Immature natural killer cell (primary cell): ENCODE measurements at regions not wholly inside any gene's neighbourhood (a gene's known extent, or its start where the extent isn't known, plus 50 kb on each side); places are given as distances from the start of the nearest gene placed in this dataset.
A peak's percentile ranks its signal among the peaks of the same experiment; 100 is the strongest.
"Not testable (repeated sequence)": the region's sequence is repeated elsewhere in the genome, so short reads cannot be mapped to it uniquely, and the experiment has no call there.

Experiments
- DNase-seq, 3 donors: peaks; one replicate each; pipeline ENCODE4 v3.0.0; 2022; ENCODE audit warnings: mixed read lengths in 1 of 3
- H3K27ac Mint-ChIP-seq, 6 donors: one replicate each; pipeline ENCODE4 v1.8.0; 2020; ENCODE audit warnings: mixed read lengths in 6 of 6, mild to moderate bottlenecking in 5 of 6, inconsistent platforms in 4 of 6, moderate library complexity in 3 of 6
- H3K27me3 Mint-ChIP-seq, 3 donors: one replicate each; pipeline ENCODE4 v1.8.0; 2020 to 2021; ENCODE audit warnings: low read depth in 3 of 3, mild to moderate bottlenecking in 3 of 3, mixed read lengths in 3 of 3, moderate library complexity in 3 of 3, inconsistent platforms in 1 of 3
- H3K36me3 Mint-ChIP-seq, 3 donors: one replicate each; pipeline ENCODE4 v1.8.0; 2020; ENCODE audit warnings: mixed read lengths in 3 of 3, inconsistent platforms in 2 of 3, mild to moderate bottlenecking in 2 of 3
- H3K4me1 Mint-ChIP-seq, 2 donors: one replicate each; pipeline ENCODE4 v1.8.0; 2020; ENCODE audit warnings: inconsistent platforms in 2 of 2, mild to moderate bottlenecking in 2 of 2, mixed read lengths in 2 of 2, moderate library complexity in 1 of 2
- H3K4me3 Mint-ChIP-seq, 5 donors: one replicate each; pipeline ENCODE4 v1.8.0; 2020; ENCODE audit warnings: mild to moderate bottlenecking in 5 of 5, mixed read lengths in 5 of 5, inconsistent platforms in 3 of 5, moderate library complexity in 3 of 5
- H3K9me3 Mint-ChIP-seq, 6 donors: one replicate each; pipeline ENCODE4 v1.8.0; 2020; ENCODE audit warnings: mild to moderate bottlenecking in 6 of 6, mixed read lengths in 6 of 6, inconsistent platforms in 4 of 6, moderate library complexity in 3 of 6

GRCh38 chr10:4434516-4435071 is 391.4 kb upstream of the AKR1E2 start:
- Mint-ChIP-seq H3K27ac (no peak overlapping the region), H3K9me3 (no peaks in the 10 kb centered on the region), H3K4me1 (no peaks in the 10 kb centered on the region), H3K4me3 (no peak overlapping the region), H3K36me3 (no peaks in the 10 kb centered on the region), H3K27me3 (peaks cover 0 to 2% (median 2%) of the 10 kb centered on the region in 3 donors)
- no peak for DNase-seq

GRCh38 chr10:4434105-4434504 is 391.9 kb upstream of the AKR1E2 start:
- peaks cover 0 to 2% (median 2%) of the 10 kb centered on the region in 3 donors for H3K27me3 Mint-ChIP-seq
- DNase-seq = no peak
- no peaks in the 10 kb centered on the region for H3K36me3 Mint-ChIP-seq
- H3K27ac Mint-ChIP-seq = no peak overlapping the region
- no peak overlapping the region for H3K4me3 Mint-ChIP-seq
- no peaks in the 10 kb centered on the region for H3K4me1 Mint-ChIP-seq
- no peaks in the 10 kb centered on the region for H3K9me3 Mint-ChIP-seq

- Mint-ChIP-seq H3K4me1 (no peaks in the 10 kb centered on the region), H3K27me3 (peaks cover 2% of the 10 kb centered on the region in 3 donors), H3K27ac (no peak overlapping the region)
Observed at GRCh38 chr10:4431114-4431863, 394.7 kb upstream of the AKR1E2 start.

GRCh38 chr10:4429571-4429970 is 396.4 kb upstream of the AKR1E2 start:
- DNase-seq = no peak
- Mint-ChIP-seq H3K4me3 (no peak overlapping the region), H3K4me1 (no peaks in the 10 kb centered on the region), H3K27me3 (peaks cover 0 to 2% (median 2%) of the 10 kb centered on the region in 3 donors), H3K27ac (no peak overlapping the region), H3K36me3 (no peaks in the 10 kb centered on the region), H3K9me3 (peaks cover 0 to 2% (median 0%) of the 10 kb centered on the region in 6 donors)

More at GRCh38 chr10:4431114-4431863, 394.7 kb upstream of the AKR1E2 start:
- no peak for DNase-seq
- Mint-ChIP-seq H3K9me3 (peaks cover 0 to 2% (median 0%) of the 10 kb centered on the region in 6 donors), H3K4me3 (no peak overlapping the region), H3K36me3 (no peaks in the 10 kb centered on the region)

- Mint-ChIP-seq H3K4me3 (no peak overlapping the region), H3K27ac (no peak overlapping the region)
Observed at GRCh38 chr10:4427532-4427931, 398.5 kb upstream of the AKR1E2 start.

GRCh38 chr10:4426866-4427265 is 399.1 kb upstream of the AKR1E2 start:
- H3K27ac Mint-ChIP-seq = no peak overlapping the region
- DNase-seq = no peak
- H3K36me3 Mint-ChIP-seq = no peaks in the 10 kb centered on the region
- H3K4me1 Mint-ChIP-seq = no peaks in the 10 kb centered on the region
- H3K27me3 Mint-ChIP-seq = peaks cover 0 to 2% (median 0%) of the 10 kb centered on the region in 3 donors
- peaks cover 0 to 2% (median 0%) of the 10 kb centered on the region in 6 donors for H3K9me3 Mint-ChIP-seq
- no peak overlapping the region for H3K4me3 Mint-ChIP-seq

More at GRCh38 chr10:4427532-4427931, 398.5 kb upstream of the AKR1E2 start:
- H3K4me1 Mint-ChIP-seq = no peaks in the 10 kb centered on the region
- DNase-seq = no peak
- H3K36me3 Mint-ChIP-seq = no peaks in the 10 kb centered on the region
- H3K27me3 Mint-ChIP-seq = peaks cover 0 to 2% (median 2%) of the 10 kb centered on the region in 3 donors
- H3K9me3 Mint-ChIP-seq = peaks cover 0 to 2% (median 0%) of the 10 kb centered on the region in 6 donors

- Mint-ChIP-seq H3K4me3 (no peak overlapping the region), H3K4me1 (no peaks in the 10 kb centered on the region), H3K36me3 (no peaks in the 10 kb centered on the region), H3K27ac (no peak overlapping the region), H3K9me3 (no peaks in the 10 kb centered on the region), H3K27me3 (peaks cover 2 to 8% (median 2%) of the 10 kb centered on the region in 3 donors)
- DNase-seq = no peak
Observed at GRCh38 chr10:4409319-4409718, 416.7 kb upstream of the AKR1E2 start.

- H3K27ac Mint-ChIP-seq = no peak overlapping the region
- DNase-seq = no peak
- no peak overlapping the region for H3K4me3 Mint-ChIP-seq
- H3K36me3 Mint-ChIP-seq = no peaks in the 10 kb centered on the region
- H3K4me1 Mint-ChIP-seq = no peaks in the 10 kb centered on the region
- H3K9me3 Mint-ChIP-seq = no peaks in the 10 kb centered on the region
- H3K27me3 Mint-ChIP-seq = peaks cover 2 to 6% (median 6%) of the 10 kb centered on the region in 3 donors
Observed at GRCh38 chr10:4407783-4408182, 418.2 kb upstream of the AKR1E2 start.

GRCh38 chr10:4405828-4406227 is 420.2 kb upstream of the AKR1E2 start:
- H3K4me3 Mint-ChIP-seq = no peak overlapping the region
- no peak for DNase-seq
- H3K9me3 Mint-ChIP-seq = no peaks in the 10 kb centered on the region
- H3K4me1 Mint-ChIP-seq = no peaks in the 10 kb centered on the region
- peaks cover 2 to 6% (median 6%) of the 10 kb centered on the region in 3 donors for H3K27me3 Mint-ChIP-seq
- no peaks in the 10 kb centered on the region for H3K36me3 Mint-ChIP-seq
- no peak overlapping the region for H3K27ac Mint-ChIP-seq

GRCh38 chr10:4403638-4404252 is 422.3 kb upstream of the AKR1E2 start:
- no peaks in the 10 kb centered on the region for H3K36me3 Mint-ChIP-seq
- no peaks in the 10 kb centered on the region for H3K4me1 Mint-ChIP-seq
- no peaks in the 10 kb centered on the region for H3K9me3 Mint-ChIP-seq
- H3K27ac Mint-ChIP-seq = no peak overlapping the region
- no peak for DNase-seq
- H3K4me3 Mint-ChIP-seq = no peak overlapping the region
- peaks cover 0 to 8% (median 6%) of the 10 kb centered on the region in 3 donors for H3K27me3 Mint-ChIP-seq

GRCh38 chr10:4401080-4401479 is 424.9 kb upstream of the AKR1E2 start:
- not testable (repeated sequence) for H3K9me3 Mint-ChIP-seq, DNase-seq, H3K27ac Mint-ChIP-seq, H3K36me3 Mint-ChIP-seq, H3K4me1 Mint-ChIP-seq, H3K4me3 Mint-ChIP-seq
- peaks cover 0 to 13% (median 4%) of the 10 kb centered on the region in 3 donors for H3K27me3 Mint-ChIP-seq

- Mint-ChIP-seq H3K27me3 (peaks cover 0 to 12% (median 4%) of the 10 kb centered on the region in 3 donors), H3K4me3 (no peak overlapping the region), H3K9me3 (no peaks in the 10 kb centered on the region), H3K27ac (no peak overlapping the region), H3K36me3 (no peaks in the 10 kb centered on the region), H3K4me1 (no peaks in the 10 kb centered on the region)
- no peak for DNase-seq
Observed at GRCh38 chr10:4399556-4399955, 426.5 kb upstream of the AKR1E2 start.

- no peaks in the 10 kb centered on the region for H3K4me1 Mint-ChIP-seq
- H3K36me3 Mint-ChIP-seq = no peaks in the 10 kb centered on the region
- no peaks in the 10 kb centered on the region for H3K9me3 Mint-ChIP-seq
- H3K4me3 Mint-ChIP-seq = no peak overlapping the region
- H3K27me3 Mint-ChIP-seq = peaks cover 2 to 12% (median 3%) of the 10 kb centered on the region in 3 donors
- no peak for DNase-seq
- peak overlapping the region in 1 of 6 donors; percentile 35 for H3K27ac Mint-ChIP-seq
Observed at GRCh38 chr10:4398602-4399001, 427.4 kb upstream of the AKR1E2 start.

- Mint-ChIP-seq H3K4me1 (no peaks in the 10 kb centered on the region), H3K27ac (no peak overlapping the region), H3K9me3 (no peaks in the 10 kb centered on the region), H3K27me3 (peaks cover 0 to 12% (median 2%) of the 10 kb centered on the region in 3 donors), H3K4me3 (no peak overlapping the region), H3K36me3 (no peaks in the 10 kb centered on the region)
- no peak for DNase-seq
Observed at GRCh38 chr10:4397337-4397736, 428.7 kb upstream of the AKR1E2 start.
